Islet precursor cell (in vitro differentiated cells): ENCODE measurements at regions not wholly inside any gene's neighbourhood (a gene's known extent, or its start where the extent isn't known, plus 50 kb on each side); places are given as distances from the start of the nearest gene placed in this dataset.
"Not testable (repeated sequence)": the region's sequence is repeated elsewhere in the genome, so short reads cannot be mapped to it uniquely, and the experiment has no call there.

Experiments
- DNase-seq: peaks from one replicate; pipeline ENCODE4 v3.0.0-alpha.2; 2018

- no peak for DNase-seq
These were observed 88.6 kb upstream of the MXRA5 start for GRCh38 chrX:3435057-3435456.

- no peak for DNase-seq
These were observed 82.3 kb upstream of the MXRA5 start for GRCh38 chrX:3428792-3429191.

GRCh38 chrX:3426552-3426951 is 80.1 kb upstream of the MXRA5 start:
- DNase-seq, result no peak

- DNase-seq, result no peak
These were observed 78.6 kb upstream of the MXRA5 start for GRCh38 chrX:3425031-3425430.

GRCh38 chrX:3420316-3420715 is 73.9 kb upstream of the MXRA5 start:
- no peak for DNase-seq

GRCh38 chrX:3415011-3415410 is 68.6 kb upstream of the MXRA5 start:
- no peak for DNase-seq

GRCh38 chrX:3411626-3412025 is 65.2 kb upstream of the MXRA5 start:
- not testable (repeated sequence) for DNase-seq

- not testable (repeated sequence) for DNase-seq
These were observed 63.5 kb upstream of the MXRA5 start for GRCh38 chrX:3409936-3410335.

- no peak for DNase-seq
These were observed 61.3 kb upstream of the MXRA5 start for GRCh38 chrX:3407781-3408180.

- DNase-seq, result no peak
These were observed 60.7 kb upstream of the MXRA5 start for GRCh38 chrX:3407121-3407520.

- no peak for DNase-seq
These were observed 57.3 kb upstream of the MXRA5 start for GRCh38 chrX:3403748-3404147.
